ENCODE measurements at regions not wholly inside any gene's neighbourhood (a gene's known extent, or its start where the extent isn't known, plus 50 kb on each side); places are given as distances from the start of the nearest gene placed in this dataset.

DNA sequence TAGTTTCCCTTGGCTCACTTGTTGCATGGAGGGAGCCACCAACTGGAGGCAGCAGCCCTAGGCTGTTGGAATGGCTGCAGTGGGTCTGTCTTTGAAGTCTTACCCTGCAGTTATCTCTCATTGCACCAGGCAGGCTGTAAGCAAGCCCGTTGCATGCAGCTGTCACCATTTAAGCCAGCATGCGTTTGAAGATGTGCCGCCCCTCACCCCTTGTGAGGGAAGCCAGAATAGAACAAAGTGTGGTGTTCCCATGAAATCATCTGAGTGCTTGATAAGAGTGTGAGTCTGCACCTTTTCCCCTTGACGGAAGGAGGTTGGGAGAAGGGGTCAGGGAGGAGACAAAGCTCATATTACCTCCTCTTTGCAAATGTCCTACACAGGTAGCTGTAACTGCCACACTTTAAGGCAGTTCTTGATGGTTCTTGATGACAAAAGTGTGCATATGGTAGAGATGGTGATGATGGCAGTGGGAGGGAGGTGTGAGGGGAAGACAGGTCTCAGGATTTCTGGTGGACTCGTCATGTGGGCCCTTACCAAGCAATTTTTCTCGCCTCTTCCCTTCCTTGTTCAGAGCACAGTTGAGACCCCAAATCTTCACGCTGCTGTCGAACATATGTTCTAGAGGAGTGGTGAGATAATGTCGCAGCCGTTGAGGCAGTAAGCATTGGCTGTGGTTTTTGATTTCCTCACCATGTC, 191.4 kb upstream of the LEF1 start:
- DNase-seq, result no peak

DNA sequence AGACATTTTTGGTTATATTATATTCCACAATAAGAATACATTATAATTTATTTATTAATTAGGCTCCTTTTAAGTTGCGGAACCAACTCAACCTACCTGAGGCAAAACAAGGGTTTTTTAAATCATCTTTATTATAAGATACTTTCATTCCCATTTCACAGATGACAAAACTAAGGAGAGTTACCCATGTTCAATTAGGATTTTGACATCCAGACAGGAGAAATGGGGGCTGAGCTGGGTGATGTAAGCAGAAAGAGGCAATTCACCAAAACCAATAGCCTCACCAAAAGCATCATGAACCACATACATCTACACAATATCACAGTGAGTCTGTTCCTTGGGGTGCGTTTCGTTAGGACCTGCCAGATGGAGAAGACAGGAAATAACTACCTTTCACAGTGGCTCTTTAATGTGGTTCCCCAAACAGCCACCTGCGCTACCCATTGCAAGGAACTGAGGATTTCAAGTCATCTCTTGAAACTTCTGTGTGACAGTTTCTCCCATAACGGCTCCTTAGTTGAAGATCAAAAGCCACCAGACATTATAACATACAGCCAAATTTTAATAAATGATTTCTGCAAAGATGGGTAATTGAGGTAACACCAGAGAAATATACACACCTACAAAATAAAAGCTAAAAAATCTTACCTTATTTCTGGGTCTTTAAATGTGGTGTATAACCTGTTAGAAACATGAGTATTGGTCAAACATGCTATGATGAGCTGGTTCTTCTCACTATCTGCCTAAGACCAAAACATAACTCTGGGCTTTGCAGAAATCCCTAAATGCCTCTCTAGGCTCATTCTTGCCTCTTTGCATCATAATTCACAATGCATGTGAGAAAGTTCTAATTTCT, 190.6 kb upstream of the LEF1 start:
- no peak for DNase-seq

DNA sequence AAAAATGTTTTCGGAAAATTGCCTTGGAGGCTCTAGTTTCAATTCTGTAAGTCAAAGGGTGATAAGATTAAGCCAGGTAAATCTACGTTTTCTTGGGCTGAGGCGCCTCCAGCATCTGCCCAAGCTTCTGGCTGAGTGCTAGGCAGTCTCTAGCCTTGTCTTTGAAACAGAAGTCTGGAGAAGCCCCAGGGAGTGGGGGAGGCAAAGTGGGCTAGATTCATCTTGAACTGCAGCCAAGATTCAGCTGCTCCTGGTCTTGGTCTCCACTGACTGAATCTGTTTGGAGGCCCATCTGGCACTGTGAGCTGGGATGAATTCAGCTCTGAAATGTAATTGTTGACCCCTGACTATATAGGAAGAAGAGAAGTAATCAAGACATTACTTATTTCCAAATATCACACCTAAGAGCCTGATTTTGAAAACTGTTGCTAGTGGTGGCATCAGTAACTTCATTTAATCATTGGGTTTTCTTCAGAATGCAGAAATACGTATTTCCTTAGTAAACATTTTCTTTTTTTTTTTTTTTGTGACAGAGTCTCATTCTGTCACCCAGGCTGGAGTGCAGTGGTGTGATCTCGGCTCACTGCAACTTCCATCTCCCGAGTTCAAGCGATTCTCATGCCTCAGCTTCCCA, 187.3 kb upstream of the LEF1 start:
- no peak for DNase-seq

DNA sequence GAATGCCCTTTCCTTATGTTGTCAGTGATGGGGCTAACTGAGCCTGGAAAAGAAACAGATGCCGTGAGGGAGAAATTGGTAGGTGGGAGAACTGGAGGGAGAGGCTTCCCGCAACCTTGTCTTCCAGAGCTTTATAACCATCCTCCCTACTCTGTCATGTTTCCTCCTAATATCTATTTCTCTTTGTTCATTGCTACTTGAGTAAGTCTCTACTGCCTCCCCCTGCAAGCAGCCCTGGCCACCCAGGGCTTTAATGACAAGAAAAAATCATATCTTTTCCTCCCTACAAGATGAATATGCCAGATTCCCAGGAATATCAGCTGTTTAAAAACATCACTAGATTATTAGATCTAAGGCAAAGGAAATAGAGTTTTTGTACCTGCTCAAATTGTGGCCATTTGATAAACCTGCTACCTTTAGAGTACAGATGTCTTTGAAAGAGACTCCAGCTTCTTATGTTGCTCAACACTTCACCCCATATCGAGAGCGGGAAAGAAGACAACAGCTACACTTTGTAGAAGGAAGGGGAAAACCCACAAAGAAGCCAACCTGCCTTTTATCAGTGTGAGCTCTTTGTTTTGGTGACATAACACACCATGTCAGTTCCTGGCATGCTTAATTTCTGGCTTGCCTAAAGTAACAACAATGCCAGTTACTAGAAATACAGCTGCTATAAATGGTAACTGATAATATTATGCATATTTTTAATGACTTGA, 186.6 kb upstream of the LEF1 start:
- no peak for DNase-seq

DNA sequence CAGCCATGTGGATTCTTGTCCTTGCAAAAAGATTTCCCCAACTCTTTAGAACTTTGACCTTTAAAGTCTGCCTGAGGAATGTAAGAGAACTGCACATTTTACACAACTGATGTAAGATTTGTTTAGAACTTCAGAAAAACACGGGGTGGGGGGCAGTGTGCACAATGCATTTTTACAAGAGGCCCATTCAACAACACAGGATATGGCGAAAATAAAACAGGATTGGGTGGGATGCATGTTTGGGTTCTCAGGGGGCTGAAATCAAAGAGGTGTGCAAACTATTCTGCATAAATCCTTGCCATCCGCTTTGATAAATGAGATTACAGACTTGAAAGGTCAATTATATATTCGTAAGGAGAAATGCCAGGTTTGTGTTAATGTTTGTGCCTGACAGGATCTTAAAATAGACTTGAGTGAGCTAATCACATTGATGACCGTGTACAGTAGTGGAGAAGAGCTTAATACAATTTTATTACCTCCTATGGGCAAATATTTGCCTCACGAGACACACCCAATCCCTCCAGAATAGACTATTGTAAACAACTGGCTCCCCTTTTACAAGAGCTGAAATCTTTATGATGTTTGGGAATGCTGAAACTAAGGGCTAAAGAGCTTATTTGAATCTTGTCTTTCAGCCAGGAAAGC, 184.1 kb upstream of the LEF1 start:
- DNase-seq, result no peak

DNA sequence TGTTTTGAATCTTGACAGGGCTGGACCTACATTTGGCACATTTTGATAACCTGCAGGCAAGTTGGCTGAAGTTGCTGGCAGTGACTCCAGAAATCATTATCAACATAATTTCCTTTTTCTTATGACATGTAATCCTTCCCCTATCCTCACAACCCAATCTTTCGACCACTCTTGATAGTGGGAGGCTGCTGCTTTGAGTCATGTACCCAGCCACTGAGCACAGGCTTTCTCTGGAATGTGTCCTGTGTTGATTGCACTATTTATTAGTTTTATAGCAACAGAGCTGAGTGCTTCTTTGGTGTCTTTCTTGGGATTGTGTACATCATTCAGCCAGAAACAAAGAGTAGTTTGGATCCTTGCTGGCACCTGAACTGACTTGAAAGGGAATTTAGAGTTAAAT, 183.1 kb upstream of the LEF1 start:
- DNase-seq, result no peak

DNA sequence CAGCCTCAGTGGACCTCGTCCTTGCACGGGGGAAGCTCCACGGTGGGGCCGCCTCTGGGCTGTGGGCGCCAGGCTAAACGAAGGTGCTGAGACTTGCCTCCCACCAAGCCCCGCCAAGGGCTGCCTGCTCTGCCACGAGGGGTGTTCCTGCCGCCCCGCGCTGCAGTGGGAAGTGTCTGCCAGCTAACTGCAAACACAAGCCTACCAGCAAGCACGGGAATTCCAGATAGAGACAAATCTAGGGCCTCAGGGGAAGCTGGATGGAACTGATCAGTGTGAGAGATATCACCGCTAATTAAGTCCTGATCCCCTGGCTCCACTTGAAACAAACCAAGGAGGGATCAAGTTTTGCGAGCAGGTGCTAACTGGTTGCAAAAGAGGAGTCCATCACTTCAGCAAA, 181.6 kb upstream of the LEF1 start:
- DNase-seq, result no peak

DNA sequence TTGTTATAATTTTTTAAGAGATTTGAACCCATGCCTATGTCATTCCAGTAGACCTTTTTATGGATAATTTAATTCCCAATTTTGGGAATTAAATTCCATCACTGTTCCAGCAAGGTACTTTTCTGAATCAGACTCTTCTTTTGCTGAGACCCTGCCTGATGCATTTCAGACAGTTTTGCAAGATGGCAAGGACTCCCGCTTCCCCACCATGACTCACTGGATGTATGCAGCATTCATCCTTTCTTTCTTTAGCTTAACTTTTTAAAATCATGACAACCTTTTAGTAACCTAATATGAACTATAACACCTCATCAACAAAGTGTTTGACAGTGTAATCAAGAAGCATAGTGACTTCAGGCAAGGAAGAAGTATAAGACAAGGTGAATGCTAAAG, 178.1 kb upstream of the LEF1 start:
- DNase-seq, result no peak

DNA sequence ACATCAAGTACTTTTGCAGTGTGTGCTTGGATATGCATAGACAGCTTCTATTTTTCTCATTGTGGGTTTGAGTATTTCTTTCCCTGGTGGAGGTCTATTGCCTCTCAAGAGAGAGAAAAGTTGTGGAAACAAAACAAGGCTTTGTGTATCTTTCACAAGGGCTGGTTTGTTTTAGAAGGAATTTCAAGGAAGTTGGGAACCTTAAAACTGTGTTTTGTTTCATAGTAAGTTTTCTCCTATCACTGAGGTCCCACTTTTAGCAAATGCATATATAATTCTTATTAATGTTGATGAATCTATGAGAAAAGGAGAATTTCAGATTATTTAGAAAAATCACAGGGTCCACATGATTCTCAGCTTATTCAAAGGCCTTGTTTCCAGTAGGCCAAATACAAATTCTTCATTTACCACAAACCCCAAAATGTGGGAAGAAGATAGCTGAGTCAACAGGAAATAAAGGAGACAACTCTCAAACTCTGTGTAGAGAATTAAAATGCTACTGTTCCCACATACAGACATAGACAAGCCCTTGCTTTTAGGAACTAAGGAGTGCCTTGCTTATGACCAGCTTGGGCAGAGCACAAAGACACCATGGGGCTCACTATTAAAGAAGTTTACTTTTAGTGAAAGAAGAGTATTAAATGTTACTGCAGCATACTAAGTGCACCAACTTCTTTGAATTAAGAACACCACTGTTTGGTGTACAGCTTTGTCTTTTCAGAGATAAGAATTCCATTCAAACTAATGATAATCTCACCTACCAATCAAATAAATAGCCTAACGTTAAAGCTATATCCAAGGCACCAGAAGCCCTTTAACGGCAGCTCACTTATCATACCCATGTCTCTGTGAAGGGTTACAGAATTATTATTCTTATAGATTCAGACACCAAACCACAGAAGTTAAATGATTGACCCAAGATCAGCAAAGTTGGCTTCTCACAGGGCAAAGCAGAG, 177.4 kb upstream of the LEF1 start:
- no peak for DNase-seq

DNA sequence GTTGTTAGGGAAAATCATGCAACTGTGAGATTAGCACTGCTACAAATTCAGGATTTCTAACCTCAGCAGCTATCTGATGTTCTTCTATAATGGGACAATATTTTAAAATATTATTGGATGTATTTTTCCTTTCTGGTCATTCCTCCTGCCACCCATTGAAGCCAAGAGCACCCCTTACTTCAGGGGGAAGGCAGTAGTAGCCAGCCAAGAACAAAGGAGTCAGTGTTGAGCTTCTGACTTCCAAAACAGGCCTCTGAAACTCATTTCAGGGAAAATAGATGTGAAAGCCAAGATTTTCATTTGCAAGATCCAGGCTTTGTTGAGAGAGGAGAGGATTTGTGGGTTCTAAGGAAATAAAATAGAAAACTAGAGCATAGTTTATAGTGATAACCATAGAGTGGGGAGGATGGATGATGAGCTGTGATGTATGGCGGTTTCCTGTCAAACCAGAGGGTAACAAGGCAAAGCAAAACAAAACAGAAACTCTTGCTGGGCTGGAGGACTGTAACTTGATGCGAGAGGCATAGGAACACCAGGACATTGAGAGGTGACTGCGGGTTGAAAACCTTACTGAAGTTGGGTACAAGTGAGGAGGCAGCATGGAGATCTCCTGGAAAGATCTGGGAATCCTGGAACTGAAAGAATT, 173.7 kb upstream of the LEF1 start:
- no peak for DNase-seq

DNA sequence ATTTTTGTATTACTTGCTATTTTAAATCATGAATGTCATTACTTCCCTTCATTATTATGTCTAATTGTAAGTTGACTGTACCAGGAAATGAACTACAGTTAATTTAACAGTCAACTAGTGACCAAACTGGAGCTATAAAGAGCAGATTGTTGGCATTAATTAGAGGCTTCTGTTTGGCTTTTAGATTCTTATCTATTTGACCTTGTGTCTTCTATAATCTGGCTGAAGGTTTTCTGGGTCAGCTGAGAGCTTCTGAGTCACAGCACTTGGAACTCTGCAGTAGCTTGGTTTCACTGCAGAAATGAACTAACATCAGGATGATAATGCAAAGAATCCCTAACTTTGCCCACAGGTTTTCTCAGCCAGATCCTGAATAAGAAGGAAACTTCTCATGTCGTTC, 169.2 kb upstream of the LEF1 start:
- DNase-seq, result no peak

DNA sequence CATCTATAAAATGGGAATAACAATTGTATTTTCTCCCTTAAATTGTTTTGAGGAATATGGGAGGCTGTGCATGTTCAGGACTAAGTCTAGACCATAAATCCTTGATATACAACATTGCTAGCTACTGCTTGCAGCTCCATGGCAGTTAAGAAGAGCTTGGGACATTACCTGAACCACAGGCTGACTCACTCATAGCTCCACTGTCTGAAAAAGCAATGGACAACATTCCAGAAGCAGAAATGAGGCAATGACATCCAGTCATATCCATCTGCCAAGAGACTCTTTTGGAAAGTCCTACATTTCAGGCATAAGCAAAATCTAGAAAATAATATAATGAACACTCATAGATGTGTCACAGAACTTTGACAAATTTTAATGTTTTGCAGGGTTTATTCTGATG, 167.3 kb upstream of the LEF1 start:
- DNase-seq, result no peak

DNA sequence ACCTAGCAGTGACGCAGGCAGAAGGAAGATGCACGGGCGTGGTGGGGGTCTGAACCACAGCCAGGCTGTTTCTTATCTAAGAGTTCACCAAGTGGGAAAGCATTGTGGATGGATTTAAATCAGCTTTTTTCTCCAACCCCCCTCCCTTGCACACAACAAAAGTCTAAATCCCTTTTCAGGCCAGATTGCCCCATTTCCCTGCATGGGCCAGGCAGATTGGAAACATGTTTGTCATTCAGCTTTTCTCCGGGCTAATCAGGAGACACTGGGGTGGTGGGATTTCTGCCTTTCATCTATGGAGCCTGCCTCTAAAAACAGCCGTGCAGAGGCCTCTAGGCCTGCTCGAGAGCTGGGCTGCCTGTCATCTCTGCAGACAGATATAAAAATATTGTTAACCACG, 166.3 kb upstream of the LEF1 start:
- no peak for DNase-seq

DNA sequence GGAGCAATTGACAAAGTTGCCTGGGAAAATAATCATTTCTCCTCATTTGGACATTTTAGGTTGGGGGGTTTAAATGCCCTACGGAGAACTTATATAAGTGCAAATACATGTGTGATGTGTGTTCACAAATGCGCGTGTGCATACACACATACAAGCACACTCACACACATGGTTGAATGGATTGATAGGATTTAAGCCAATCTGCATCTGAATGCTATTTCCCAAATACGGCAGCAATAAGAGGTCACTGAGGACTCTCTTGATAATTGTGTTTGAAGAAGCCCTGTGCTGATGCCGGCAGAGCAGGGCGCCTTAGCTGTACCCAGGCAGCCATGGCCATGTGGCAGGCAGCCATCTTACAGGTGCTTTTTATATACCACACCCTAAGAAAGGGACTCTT, 165.3 kb upstream of the LEF1 start:
- peak; percentile 12 for DNase-seq

DNA sequence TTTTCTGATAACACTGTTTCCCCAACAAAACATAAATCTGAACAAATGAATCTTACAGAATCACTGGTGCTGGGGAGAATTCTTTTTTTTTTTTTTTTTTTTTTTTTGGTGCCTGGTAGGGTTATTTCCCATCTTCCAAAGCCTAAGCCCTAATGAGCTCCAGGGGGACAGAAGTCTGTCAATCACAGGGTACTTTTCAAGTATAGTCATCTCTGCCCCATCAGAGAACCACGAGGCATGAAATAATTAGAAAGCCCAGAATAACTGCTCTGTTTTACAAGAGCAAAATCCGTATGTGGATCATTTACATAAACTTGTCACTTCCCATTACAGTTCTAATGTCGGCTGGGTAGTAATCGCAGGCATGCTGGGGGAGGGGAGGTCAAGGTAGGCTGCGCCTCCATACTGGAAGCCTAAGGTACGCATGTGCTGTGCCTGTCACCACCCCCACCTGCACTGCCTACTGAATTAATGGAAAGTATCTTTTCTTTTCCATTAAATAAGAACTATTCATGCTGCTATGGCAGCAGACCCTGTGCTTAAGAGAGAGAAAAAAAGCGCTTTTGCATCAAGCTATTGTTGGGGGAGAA, 164.7 kb upstream of the LEF1 start:
- no peak for DNase-seq

DNA sequence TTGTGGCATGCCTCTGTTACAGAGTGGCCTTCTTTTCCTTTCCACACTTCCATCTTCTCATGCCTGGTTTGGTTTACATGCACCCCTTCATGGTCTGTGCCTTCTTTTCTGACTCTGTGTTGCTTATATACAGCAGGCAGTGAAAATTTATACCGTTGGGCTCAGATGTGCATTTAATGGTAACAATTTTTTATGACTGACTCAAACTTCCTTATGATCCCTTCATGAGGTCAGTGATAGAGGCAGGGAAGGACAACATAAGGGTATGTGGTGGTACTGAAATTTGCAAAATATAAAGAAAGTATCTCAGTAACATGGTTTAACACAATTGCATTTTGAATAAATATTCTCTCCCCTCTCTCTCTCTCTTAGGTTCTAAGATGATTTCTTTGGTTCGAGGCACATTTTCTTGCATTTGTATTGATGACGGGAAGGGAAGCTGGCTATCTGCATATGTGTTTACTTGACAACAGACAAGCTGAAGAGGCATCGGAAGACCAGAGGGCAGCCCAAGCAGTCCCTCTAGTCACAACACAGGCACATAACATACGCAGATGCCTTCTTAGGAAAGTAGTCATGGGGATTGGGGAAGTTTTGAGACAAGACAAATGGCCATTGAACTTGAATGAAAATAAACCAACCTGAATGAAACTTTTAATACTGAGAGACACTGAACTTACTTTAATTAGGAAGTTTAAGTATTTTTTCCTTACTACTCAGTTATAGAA, 163.3 kb upstream of the LEF1 start:
- DNase-seq, result no peak

DNA sequence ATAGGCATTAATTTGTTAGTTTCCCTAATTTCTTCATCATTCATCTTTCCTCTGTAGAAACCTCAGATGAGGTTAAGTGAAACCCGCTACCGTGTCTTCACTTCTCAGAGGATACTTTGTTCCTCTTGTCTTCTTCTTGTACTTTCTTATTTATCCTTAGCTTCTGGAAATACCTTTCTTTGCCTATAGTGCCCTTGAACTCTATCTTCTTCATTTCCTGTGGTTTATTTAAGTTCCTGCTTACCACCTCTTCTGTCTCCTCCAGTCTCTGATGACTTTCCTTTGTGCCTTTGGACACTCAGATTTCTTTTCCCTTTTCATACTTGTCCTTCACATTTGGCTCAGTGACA, 159.6 kb upstream of the LEF1 start:
- DNase-seq, result no peak

DNA sequence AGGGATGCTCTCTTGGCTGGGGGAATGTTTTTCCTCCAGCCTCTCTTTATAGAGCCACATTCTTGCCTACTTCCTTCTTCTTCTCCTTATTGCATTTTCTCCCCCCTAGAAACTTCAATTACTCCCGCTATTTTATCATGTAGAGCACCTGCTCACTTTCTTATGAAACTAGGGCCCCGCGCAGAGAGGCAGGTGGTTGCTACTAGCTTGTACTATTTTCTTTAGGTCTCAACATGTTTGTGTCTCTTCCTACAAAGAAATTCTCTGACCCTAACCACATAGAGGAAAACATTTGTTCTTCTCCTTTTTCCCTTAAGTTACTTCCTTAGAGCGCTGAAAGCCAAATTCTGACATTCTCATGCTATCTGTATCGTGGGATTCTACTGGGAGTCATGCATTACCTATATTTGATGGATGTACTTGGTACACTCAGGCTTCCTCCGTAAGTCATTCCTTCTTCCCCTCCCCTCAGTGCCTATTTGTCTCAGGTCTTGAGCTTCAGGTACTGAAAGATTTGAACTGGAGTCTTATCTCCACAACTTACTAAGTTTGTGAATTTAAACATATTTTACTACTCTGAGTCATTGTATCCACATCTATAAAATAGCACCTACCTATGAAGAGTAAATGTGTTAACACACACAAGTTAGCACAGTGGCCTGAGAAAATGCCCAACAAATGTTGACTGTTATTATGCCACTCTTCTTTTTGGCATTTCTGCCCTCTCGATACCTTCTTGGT, 159.1 kb upstream of the LEF1 start:
- no peak for DNase-seq

DNA sequence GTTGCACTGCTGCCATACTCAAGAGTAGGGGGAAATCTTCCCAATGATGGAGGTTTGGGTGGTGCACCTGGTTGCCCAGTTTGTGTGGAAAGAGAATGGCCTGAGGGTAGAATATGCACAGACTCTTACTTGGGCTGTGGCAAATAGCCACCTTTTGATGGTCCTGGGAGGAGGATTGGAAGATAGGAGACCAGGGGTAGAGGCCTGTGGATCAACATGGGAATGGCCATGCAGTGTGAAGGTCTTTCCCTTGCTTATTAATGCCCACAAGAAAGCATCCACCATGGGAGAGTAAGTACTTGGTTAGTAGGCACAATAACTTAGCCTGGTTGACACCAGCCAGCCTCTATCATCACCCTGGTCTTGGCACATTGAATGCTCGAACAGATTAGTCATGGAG, 156.8 kb upstream of the LEF1 start:
- no peak for DNase-seq

DNA sequence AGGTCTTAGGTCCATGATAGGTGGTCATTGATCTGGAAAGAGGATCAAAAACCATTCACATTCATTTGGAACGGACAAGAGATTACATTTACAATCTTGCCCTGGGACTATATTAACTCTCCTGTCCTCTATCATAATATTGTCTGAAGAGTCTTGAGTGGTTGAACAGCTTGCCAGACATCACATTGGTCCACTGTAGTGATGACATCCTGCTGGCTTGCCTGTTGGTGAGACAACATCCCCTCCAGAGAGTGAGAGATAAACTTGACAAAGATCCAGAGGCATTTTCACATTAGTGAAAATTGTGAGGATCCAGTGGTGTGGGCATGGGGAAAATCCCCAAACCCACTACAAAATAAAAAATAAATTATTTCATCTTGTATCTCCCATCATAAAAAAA, 155.7 kb upstream of the LEF1 start:
- no peak for DNase-seq

All from NCI-H1092 (cell line).